NCI-H82 treated with DMSO at 0.1 percent for 48 hours (cell line): ENCODE measurements at regions not wholly inside any gene's neighbourhood (a gene's known extent, or its start where the extent isn't known, plus 50 kb on each side); places are given as distances from the start of the nearest gene placed in this dataset.
"Not testable (repeated sequence)": the region's sequence is repeated elsewhere in the genome, so short reads cannot be mapped to it uniquely, and the experiment has no call there.

Experiments
- DNase-seq: peaks from one replicate; lab custom pipeline; 2025; ENCODE audit not compliant: unreplicated experiment; lab: John Stamatoyannopoulos, UW

DNA sequence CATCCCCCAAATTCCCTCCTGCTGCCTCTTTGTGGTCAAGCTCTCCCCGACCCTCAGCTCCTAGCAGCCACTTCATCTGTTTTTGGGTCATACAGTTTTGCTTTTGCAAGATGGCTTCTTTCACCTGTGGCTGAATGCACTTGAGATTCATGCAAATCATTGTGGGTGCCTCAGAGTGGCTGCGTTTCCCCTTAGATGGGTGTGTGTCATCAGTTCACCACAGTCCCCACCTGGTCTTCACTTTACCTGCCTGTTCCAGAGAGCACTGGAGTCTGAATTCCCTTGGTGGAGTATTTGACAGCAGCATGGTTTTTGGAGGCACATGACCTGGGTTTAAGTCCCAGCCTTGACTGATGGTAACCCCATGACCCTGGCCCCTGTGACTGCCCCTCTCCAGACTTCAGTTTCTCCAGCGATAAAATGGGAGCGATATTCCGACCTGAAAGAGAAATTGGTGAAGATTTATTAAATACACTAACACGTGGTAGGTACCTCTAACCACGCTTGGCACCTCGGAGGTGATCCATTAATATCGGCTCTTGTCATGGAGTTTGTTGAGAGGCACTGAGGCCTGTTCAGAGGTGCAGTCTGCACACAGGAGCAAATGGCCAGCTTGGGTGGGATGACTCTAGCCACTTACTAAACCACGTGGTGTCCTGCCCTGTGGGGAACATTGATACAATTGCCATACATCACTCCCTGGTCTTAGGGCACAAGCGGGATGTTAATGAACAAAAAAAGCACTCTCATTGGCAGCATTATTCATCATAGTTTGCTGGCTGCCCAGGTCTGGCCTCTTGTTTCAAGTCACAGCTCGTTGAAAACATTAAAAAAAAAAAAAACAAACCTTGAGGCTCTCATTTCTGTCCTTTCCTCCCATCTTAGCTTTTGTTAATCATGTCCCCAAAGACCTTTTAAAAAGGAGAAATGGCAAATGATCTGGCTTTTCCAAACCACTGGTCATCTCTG, 167.2 kb upstream of the KCNG1 start:
- DNase-seq = no peak

DNA sequence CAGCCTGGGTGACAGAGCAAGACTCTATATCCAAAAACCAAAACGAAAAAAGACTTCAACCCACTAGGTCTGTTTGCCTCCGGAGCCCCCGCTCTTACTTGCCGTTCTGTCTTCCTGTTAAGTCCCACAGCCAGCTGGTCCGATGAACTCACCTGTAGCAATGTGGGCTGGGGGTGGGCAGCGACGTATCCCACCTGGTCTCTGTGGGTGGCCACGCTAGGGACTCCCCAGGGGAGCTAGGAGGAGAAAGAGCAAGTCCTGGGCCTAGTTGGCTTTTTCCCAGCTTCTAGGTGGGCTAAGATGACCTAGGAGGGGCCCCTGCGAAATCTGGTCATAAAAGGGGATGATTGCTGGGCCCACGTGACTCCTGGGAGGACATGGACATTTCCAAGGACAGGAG, 166.0 kb upstream of the KCNG1 start:
- no peak for DNase-seq

DNA sequence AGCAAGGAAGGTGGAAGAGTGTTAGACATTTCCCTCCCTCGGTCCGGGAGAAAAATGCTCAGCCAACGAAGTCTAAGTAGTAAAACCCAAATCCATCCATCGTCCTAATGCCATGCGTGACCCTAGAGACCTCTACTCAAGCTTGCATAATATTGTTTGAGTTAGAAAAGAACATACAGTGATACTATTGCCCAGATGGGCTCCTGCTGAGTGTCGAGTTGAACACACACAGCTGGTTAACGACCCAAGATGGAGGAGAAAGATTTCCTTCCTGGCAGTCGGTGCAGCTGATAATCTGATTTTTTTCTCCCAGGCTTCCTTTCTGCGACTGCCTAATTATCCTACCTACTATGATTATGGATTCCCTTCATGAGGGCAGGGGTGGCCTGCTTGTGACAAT, 164.4 kb upstream of the KCNG1 start:
- no peak for DNase-seq

DNA sequence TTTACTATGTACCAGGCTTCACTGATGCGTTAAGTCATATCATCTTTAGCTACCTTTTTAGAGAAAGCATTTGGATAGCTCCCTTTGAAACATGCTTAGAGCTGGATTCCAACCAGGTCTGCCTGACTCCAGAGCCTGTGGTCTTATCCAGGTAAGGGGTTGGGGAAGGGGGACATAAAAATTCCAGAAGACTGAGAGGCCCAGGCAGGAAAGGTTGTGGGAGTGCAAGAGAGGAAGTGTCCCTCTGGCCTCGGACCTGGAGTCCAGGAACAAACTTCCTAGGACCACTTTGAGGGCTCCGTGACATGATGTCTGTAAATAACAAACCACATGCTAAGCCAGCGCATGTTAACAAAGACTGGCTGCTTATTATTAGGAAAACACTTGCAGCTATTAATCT, 163.0 kb upstream of the KCNG1 start:
- DNase-seq = no peak

DNA sequence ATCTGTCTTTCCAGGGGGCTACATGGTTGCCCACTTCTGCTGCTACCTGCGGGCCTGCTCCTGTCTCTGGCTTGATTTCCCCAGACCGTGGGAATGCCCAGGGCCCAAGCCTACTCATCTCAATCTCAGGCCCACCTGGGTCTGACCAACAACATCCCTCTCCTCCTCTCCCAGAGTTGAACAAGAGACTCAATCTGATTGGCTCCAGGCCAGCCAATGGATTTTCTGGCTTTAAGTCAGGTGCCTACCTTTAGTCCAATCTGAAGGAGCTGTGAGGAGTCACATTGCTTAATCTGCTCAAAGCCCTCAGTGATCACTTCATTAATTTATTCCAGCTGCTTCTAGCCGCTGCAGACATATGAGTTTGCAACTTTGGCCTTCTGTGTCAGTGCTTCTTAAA, 162.4 kb upstream of the KCNG1 start:
- DNase-seq = no peak

DNA sequence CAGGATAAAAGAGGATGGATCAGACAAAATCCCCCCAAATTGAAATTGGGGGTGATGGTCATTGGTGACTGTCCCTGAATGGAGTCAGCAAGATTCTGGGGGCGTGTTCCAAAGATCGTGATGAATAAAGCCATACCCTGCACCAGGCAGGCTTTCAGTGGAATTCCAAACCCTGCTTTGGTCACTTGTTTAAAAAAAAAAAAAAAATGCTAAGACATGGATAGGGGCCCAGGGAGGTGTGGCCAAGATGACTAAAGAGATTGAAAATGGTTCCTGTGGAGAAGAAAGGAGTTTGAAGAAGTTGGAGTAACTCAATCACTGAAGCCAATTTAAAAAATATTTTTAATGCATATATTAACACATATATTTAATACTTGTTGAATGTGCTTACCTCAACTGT, 161.4 kb upstream of the KCNG1 start:
- no peak for DNase-seq

DNA sequence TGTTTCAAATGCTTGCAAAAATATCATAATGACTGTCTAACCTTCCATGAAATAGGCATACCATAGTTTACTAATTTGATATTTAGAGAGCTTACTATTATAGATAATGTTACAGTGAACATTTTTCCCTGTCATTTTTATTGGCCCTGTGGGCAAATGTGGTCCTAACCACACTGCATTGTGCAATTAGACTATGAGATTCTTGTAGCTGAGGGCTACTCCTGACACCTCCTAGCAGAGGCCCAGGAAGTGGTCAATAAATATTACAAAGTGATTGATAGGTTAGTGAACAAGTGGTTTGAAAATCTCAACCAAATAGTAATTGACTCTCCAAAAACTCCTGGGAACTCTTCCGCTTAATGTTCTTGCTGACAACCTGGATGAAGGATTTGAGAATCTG, 160.5 kb upstream of the KCNG1 start:
- DNase-seq = no peak

DNA sequence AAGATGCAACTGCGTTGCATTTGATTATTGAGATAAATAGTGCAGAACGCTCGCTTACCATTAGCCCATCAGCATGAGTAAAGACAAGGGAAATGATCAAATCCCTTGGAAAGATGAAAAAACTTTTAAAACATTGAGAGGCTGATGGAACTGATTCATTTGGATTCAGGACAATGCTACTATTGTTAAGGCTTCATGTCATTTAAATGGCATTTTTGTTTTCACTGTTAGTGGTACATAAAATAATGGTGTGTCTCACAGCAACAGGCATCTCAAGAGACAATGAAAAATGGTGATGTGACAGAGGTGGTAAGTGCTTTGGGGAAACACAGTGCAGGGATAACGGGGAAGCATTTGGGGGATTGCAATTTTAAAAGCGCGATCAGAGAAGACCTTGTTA, 159.7 kb upstream of the KCNG1 start:
- DNase-seq = no peak

DNA sequence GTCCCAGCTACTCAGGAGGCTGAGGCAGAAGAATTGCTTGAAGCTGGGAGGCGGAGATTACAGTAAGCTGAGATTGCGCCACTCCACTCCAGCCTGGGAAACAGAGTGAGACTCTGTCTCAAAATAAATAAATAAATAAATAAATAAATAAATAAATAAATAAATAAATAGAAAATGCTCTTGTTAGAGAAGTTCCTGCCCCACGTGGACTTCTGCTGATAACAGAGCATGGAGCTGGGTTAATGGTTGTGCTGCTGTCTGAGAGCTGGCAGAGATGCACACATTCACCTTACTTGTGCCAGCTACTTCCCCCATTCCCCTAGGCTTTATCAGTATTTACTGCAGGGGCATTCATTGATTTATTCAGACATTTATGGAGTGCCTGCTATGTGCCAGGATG, 155.2 kb upstream of the KCNG1 start:
- DNase-seq = no peak

DNA sequence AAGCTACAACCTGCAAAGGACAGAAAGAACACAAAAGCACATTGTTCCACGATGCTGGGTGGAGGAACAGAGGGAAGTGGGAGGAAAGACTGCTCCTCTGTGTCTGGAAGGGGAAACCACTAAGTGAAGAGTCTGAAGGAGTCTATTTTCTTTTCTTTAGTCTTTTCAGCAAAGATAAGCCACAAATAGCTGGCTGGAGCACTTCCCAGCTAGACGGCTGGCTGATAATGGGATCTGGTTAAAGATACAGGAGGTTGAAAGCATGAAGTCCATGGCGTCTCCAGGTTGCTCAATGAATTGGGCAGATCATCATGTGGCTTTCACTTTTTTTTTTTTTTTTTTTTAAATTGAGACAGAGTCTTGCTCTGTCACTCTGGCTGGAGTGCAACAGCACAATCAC, 154.0 kb upstream of the KCNG1 start:
- DNase-seq = no peak

DNA sequence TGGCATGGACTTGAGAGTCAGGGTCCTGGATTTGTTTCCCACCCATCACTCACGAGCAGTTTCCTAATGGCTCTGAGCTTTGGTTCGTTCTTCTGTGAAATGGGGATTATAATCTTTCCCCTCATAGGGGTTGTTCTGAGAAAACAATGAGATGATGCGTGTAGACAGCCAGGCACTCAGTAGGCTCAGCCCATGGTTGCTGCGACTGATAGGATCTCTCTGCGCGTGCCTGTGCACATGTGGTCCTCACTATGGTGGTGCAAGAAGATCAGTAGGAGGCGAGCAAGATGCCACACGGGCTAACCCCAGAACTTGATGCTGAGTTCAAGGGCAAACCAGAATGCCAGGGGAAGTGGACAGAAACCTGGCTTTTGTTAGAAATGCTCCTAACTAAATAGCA, 153.5 kb upstream of the KCNG1 start:
- DNase-seq = no peak

DNA sequence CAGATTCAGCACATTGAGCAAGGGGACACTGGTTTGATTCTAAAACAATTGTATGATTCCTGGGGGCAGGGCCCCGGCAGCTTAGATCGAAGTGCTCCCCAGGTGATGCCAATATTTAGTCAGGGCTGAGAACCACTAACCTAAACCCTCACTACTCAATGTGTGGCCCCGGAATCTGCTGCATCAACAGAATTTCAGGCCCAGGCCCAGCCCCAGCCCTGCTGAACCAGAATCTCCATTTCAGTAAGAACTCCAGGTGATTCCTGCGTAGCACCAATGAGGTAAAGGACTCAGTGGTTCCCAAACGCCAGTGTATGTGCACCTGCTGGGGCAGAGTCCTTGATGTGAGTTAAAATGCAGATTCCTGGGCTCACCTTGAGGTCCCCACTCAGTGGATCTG, 152.8 kb upstream of the KCNG1 start:
- no peak for DNase-seq

DNA sequence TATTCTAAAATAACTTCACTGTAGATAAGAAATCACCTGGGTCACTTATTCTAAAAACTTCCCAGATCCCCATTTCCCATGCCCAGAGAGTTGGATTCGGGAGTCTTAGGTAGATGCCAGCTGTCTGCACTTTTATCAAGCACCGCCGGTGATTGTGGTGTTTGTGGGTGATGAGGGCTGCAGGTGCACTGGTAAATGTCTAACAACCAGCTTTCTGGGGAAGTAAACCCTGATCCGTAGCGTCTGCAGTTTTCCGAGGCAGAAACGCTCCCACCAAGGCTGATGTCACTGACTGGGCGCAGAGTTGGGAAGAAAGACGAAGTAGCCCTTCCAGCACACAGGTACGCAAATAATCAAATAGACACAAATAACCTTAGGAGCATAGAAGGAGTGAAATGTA, 152.2 kb upstream of the KCNG1 start:
- no peak for DNase-seq

DNA sequence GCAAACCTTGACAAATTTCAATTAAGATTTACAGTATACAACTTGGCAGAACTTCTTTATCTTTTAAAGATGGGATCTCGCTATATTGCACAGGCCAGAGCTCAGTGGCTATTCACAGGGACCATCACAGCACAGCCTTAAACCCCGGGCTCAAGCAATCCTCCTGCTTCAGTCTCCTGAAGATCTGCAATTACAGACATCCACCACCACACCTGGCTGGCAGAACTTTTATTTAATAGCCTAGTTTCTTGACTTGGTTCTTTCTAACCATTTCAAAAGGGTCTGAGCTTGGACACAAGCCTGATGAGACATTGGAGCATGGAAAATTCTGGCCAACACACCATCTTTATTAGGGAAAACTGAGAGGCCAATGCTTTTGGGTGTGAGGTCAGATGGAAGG, 151.6 kb upstream of the KCNG1 start:
- no peak for DNase-seq

DNA sequence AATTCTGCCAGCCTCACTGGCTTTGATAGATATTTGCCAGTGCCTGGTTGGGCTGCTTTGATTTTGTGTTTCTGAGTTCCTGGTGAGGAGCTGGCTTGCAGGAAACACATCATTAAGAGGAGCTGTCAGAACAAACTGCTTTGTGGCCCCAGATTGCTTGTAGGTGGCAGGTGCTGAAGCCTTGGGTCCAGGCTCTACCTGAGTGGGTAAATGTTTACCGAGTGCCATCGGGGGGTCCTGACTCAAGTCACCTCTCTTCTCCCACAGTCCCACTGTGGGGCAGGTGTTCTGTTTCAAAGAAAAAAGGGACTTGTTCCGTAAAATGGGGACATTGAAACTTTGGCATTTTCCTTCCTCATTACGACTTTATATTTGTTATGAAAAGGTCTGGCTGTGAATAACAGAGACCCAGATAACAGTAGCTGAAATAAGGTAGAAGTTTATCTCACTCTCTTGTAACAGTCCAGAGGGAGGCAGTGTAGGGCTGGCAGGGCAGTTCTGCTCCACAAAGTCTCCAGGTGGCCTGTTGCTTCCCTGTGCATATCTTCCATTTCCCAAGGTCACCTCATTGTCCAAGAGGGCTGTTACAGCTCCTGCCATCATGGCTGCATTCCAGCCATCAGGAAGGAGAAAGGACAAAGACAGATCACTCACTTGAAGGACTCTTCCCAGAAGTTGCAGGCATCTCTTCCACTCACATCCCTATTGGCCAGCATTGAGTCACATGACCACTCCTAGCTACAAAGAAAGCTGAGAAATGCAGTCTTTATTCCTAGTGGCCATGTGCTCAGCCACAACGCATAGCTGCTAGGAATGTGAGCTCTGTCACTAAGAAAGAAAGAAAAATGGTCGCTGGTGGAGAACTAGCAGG, 149.9 kb upstream of the KCNG1 start:
- DNase-seq = no peak

DNA sequence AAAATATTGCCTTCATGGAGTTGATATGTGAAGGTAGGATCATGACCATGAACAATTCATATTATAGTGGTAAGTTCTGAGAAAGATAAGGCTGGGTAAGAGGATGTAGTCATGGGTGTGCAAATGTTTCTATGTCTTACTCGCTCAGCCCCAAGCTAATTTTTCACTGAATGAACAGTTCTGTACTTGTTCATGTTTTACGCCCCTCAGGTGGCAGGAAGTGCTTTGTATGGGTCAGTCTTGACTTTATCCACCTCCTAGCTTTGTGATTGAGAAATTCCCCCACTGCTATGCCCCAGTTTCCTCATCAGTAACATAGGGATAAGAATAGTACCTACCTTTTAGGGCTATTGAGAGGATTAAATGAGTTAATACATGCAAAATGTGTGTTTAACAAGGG, 148.2 kb upstream of the KCNG1 start:
- DNase-seq = no peak

DNA sequence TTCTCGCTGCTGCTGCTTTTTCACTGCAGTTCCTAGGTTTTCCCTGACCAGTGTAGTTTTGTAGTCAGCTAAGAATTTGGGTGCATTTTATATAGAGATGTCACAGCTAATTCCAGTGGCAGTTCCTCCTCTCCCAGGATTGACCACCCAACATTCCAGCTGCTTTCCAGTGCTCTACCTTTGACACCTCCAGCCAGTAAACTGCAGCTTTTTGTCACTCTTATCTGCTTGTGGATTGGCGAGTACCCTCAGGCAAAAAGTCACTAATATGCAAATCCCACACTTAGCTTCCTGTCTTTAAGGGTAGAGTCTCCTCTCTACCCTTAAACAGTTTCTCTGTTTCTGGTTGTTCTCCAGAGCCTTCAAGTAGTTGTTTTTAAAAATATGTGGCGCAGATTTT, 146.9 kb upstream of the KCNG1 start:
- no peak for DNase-seq

DNA sequence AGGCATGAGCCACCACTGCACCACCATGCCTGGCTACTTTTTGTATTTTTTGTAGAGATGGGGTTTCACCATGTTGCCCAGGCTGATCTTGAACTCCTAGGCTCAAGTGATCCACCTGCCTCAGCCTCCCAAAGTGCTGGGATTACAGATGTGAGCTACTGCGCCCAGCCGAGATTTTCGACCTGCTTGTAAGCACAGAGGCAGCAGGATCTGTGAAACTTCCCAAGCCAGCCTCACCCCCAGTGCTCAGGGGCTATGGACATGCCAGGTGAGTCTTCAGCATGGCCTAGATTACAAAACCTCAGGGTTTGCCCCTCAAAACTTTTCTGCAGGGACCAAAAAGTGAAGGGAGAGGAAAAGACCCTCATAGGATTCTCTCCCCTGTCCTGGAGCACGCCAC, 145.0 kb upstream of the KCNG1 start:
- DNase-seq = not testable (repeated sequence)

DNA sequence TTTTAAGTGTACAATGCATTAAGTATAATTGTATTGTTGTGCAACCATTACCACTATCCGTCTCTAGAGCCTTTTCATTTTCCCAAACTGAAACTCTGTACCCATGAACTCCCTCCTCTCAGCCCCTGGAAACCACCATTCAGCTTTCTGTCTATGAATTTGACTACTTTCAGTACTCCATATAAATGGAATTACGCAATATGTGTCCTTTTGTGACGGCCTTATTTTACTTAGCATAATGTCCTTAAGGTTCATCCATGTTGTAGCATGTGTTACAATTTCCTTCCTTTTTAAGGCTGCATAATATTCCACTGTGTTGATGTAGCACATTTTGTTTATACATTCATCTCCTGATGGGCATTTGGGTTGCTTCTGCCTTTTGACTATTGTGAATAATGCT, 143.6 kb upstream of the KCNG1 start:
- no peak for DNase-seq

DNA sequence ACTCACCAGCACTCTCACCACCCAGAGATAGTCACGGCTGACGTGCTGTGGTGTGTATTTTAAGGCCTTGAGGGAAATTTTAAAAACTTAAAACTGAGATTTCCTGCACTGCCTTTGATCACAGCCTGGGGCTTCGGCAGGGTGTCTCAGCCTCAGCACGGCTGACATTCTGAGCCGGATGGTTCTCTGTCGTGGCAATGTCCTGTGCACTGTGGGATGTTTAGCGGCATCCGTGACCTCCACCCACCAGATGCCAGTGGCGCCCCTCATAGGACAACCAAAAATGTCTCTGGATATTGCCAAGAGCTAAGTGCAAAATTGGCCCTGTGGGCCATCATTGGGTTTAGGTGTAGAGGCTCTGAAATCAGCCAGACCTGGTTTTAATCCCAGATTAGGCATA, 142.2 kb upstream of the KCNG1 start:
- DNase-seq = no peak

DNA sequence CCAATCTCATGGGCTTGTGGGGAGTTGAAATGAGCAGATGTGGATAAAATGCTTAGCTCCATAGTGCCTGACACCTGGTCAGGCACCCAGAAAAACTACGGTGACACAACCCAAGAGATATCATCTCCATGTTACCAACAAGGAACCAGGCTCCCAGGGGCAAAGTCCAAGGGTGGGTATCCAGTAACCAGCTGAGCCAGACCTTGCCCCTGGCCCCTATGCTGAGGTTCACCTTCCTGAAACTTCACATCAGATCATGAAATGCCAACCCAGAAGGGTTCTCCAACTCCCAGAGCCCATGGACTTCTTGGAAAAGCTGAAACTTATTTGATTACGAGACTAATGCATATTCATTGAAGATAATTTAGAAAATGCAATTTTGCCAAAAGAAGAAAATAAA, 141.8 kb upstream of the KCNG1 start:
- no peak for DNase-seq

DNA sequence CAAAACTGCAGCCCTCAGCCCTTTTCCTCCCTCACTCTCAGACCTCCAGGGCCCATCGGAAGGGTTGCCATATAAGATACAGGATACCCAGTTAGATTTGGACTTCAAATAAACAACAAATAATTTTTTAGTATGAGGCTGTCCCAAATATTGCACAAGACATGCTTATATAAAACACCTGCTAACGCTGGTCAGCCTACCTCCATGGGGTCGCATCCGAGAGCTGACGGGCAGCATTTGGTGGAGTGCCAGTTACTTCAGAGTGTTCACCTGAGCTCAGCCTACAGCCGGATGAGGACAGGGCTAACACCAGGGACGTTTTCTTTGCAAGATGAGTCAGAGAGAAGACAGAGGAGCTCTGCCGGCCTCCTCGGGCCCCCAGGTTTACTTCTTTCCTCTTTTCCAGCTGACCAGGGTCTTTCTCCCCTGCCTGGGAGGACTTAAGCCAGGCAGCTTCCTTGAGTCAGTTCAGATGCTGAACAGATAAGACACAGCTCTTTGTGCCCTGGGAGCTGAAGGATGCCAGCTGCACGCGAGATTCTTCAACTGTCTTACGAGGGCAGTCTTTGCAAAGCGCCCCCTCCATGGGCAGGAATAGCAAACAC, 141.2 kb upstream of the KCNG1 start:
- DNase-seq = no peak
